Activated B cell treated with CpG ODN at 0.5 μM for 24 hours (primary cell): ENCODE measurements at regions not wholly inside any gene's neighbourhood (a gene's known extent, or its start where the extent isn't known, plus 50 kb on each side); places are given as distances from the start of the nearest gene placed in this dataset.

ENCODE experiments used
- ATAC-seq: fragments of 200-7000 bp; cut with Tn5 transposase; one replicate; pipeline ENCODE4 v1.10.0; 2021; ENCODE audit warnings: low read depth, mild to moderate bottlenecking, moderate library complexity
- CTCF ChIA-PET: fragments of 350-600 bp; sonication (Branson Sonifier 250); formaldehyde crosslinking; loops from one replicate; lab custom pipeline; 2021; ENCODE audit warnings: antibody characterized with exemption; lab: Charles Lee
- POLR2A ChIA-PET: fragments of 350-600 bp; sonication (Branson Sonifier 250); formaldehyde crosslinking; loops from one replicate; lab custom pipeline; 2021; ENCODE audit warnings: antibody characterized with exemption; lab: Charles Lee
- DNase-seq: peaks from one replicate; pipeline ENCODE4 v3.0.0; 2022
- H3K27ac Mint-ChIP-seq: one replicate; pipeline ENCODE4 v1.8.0; 2020; ENCODE audit warnings: mixed read lengths
- H3K27me3 Mint-ChIP-seq: one replicate; pipeline ENCODE4 v1.8.0; 2021; ENCODE audit warnings: mixed read lengths
- H3K36me3 Mint-ChIP-seq: one replicate; pipeline ENCODE4 v1.8.0; 2021; ENCODE audit warnings: low read depth, mixed read lengths
- H3K4me1 Mint-ChIP-seq: one replicate; pipeline ENCODE4 v1.8.0; 2021; ENCODE audit warnings: mixed read lengths
- H3K4me3 Mint-ChIP-seq: one replicate; pipeline ENCODE4 v1.8.0; 2020; ENCODE audit warnings: mild to moderate bottlenecking, mixed read lengths
- H3K9me3 Mint-ChIP-seq: one replicate; pipeline ENCODE4 v1.8.0; 2020; ENCODE audit warnings: mixed read lengths
- CTCF ChIP-seq: fragments of 200-600 bp; IDR thresholded peaks from one replicate; pipeline ENCODE4 v1.8.0; 2022; ENCODE audit warnings: antibody characterized with exemption, mild to moderate bottlenecking
- intact Hi-C: fragments of 100-400 bp; cut with micrococcal nuclease; formaldehyde crosslinking; loops from one replicate; pipeline ENCODE4 v1.15.1; 2024

- H3K4me1 Mint-ChIP-seq: no peaks in the 10 kb centered on the region
- no peak overlapping the region for H3K4me3 Mint-ChIP-seq
- DNase-seq (no peak), ATAC-seq (no peak)
- peaks cover 8% of the 10 kb centered on the region for H3K27me3 Mint-ChIP-seq
- POLR2A ChIA-PET: no interaction called here
- no peaks in the 10 kb centered on the region for H3K36me3 Mint-ChIP-seq
- intact Hi-C loops: no loop called here
- no peak overlapping the region for H3K27ac Mint-ChIP-seq
- CTCF ChIA-PET: interaction anchor here (2.4 kb wide), 1 partner anchor 22 kb away, joined by 7 read pairs; no protein-coding TSS in a partner anchor
- no peaks in the 10 kb centered on the region for H3K9me3 Mint-ChIP-seq
- TF ChIP-seq CTCF: no peak
Measured at GRCh38 chr10:30560326-30560725, 69.2 kb downstream of the LYZL2 start.

GRCh38 chr10:30559180-30559579, 70.4 kb downstream of the LYZL2 start:
- TF ChIP-seq CTCF: no peak
- H3K27me3 Mint-ChIP-seq: peaks cover 8% of the 10 kb centered on the region
- H3K36me3 Mint-ChIP-seq: no peaks in the 10 kb centered on the region
- no peak overlapping the region for H3K4me3 Mint-ChIP-seq
- ATAC-seq: no peak
- intact Hi-C loops: no loop called here
- DNase-seq: no peak
- POLR2A ChIA-PET: interaction anchor here (0.6 kb wide), 2 partner anchors 30 to 47 kb away, joined by 4 to 5 read pairs; no protein-coding TSS in a partner anchor
- H3K4me1 Mint-ChIP-seq: peaks cover 2% of the 10 kb centered on the region
- no peak overlapping the region for H3K27ac Mint-ChIP-seq
- CTCF ChIA-PET: interaction anchor here (2.4 kb wide), 1 partner anchor 23 kb away, joined by 7 read pairs; no protein-coding TSS in a partner anchor
- H3K9me3 Mint-ChIP-seq: no peaks in the 10 kb centered on the region

- CTCF ChIA-PET: no interaction called here
- no peak for ATAC-seq
Measured at GRCh38 chr10:30558411-30558810, 71.1 kb downstream of the LYZL2 start.

GRCh38 chr10:30557884-30558283, 71.7 kb downstream of the LYZL2 start:
- H3K36me3 Mint-ChIP-seq: no peaks in the 10 kb centered on the region
- no peak overlapping the region for H3K27ac Mint-ChIP-seq
- DNase-seq (no peak), ATAC-seq (no peak)
- H3K27me3 Mint-ChIP-seq: peaks cover 4% of the 10 kb centered on the region
- no peak for TF ChIP-seq CTCF
- H3K4me3 Mint-ChIP-seq: no peak overlapping the region
- CTCF ChIA-PET: no interaction called here
- POLR2A ChIA-PET: no interaction called here
- peaks cover 2% of the 10 kb centered on the region for H3K4me1 Mint-ChIP-seq
- H3K9me3 Mint-ChIP-seq: no peaks in the 10 kb centered on the region
- intact Hi-C loops: no loop called here

More at GRCh38 chr10:30558411-30558810, 71.1 kb downstream of the LYZL2 start:
- intact Hi-C loops: no loop called here
- Mint-ChIP-seq H3K9me3 (no peaks in the 10 kb centered on the region), H3K27ac (no peak overlapping the region), H3K4me3 (no peak overlapping the region), H3K36me3 (no peaks in the 10 kb centered on the region), H3K27me3 (peaks cover 4% of the 10 kb centered on the region), H3K4me1 (peaks cover 2% of the 10 kb centered on the region)
- POLR2A ChIA-PET: no interaction called here
- DNase-seq: no peak
- no peak for TF ChIP-seq CTCF

GRCh38 chr10:30556189-30556588, 73.4 kb downstream of the LYZL2 start:
- Mint-ChIP-seq H3K9me3 (no peaks in the 10 kb centered on the region), H3K4me1 (peaks cover 2% of the 10 kb centered on the region), H3K27ac (no peak overlapping the region), H3K27me3 (no peaks in the 10 kb centered on the region), H3K4me3 (no peak overlapping the region), H3K36me3 (no peaks in the 10 kb centered on the region)
- TF ChIP-seq CTCF: no peak
- POLR2A ChIA-PET: interaction anchor here (0.7 kb wide), 1 partner anchor 12 kb away, joined by 3 read pairs; no protein-coding TSS in a partner anchor
- intact Hi-C loops: no loop called here
- ATAC-seq: no peak
- DNase-seq: no peak
- CTCF ChIA-PET: interaction anchor here (0.6 to 1.4 kb wide), 2 partner anchors 26 to 100 kb away, joined by 3 to 7 read pairs; no protein-coding TSS in a partner anchor
